Panc1 (cell line): ENCODE measurements at regions not wholly inside any gene's neighbourhood (a gene's known extent, or its start where the extent isn't known, plus 50 kb on each side); places are given as distances from the start of the nearest gene placed in this dataset.

ENCODE experiments used
- ATAC-seq: fragments of 200-7000 bp; cut with Tn5 transposase; 2 replicates; pipeline ENCODE4 v1.9.1; 2020; ENCODE audit warnings: mild to moderate bottlenecking, moderate library complexity
- BruUV-seq: library from RNA; stranded (reverse); fragments of 400-500 nt; replicated peaks from 2 replicates; lab custom pipeline; 2021; lab: Mats Ljungman, UMichigan
- CTCF ChIA-PET: fragments of 300-600 bp; sonication (Branson Sonifier 250); formaldehyde crosslinking; loops from one replicate; lab custom pipeline; 2022; ENCODE audit warnings: antibody characterized with exemption; lab: Charles Lee
- POLR2A ChIA-PET: fragments of 300-600 bp; sonication (Branson Sonifier 250); formaldehyde crosslinking; loops from one replicate; lab custom pipeline; 2022; ENCODE audit warnings: antibody characterized with exemption; lab: Charles Lee
- DNase-seq: peaks from one replicate; pipeline ENCODE4 v3.0.0-alpha.2; 2010; ENCODE audit warnings: low read depth, low spot score
- H3K27ac ChIP-seq: 2 replicates; pipeline ENCODE4 v1.5.1; 2011; ENCODE audit warnings: mild to moderate bottlenecking, low read length, inconsistent platforms
- H3K27me3 ChIP-seq: fragments of 200-500 bp; sonication (Bioruptor generic); 2 replicates; pipeline ENCODE4 v1.6.0; 2014; ENCODE audit warnings: low read length, inconsistent platforms; ENCODE audit not compliant: control insufficient read depth, insufficient read depth
- H3K36me3 ChIP-seq: fragments of 200-500 bp; sonication (Bioruptor generic); 2 replicates; pipeline ENCODE4 v1.5.1; 2014; ENCODE audit warnings: inconsistent platforms, mild to moderate bottlenecking, low read length, moderate library complexity; ENCODE audit not compliant: control insufficient read depth, insufficient read depth
- H3K4me1 ChIP-seq: 2 replicates; pipeline ENCODE4 v1.5.1; 2011; ENCODE audit warnings: inconsistent platforms, mild to moderate bottlenecking, low read length, moderate library complexity; ENCODE audit not compliant: control insufficient read depth, insufficient read depth
- H3K4me3 ChIP-seq, 2 experiments: 2 replicates each; pipeline ENCODE4 v1.5.1; 2011 to 2012; ENCODE audit warnings: low read depth in 2 of 2, low read length in 2 of 2, mild to moderate bottlenecking in 2 of 2, inconsistent platforms in 1 of 2, moderate library complexity in 1 of 2
- H3K9me3 ChIP-seq: fragments of 200-500 bp; sonication (Bioruptor generic); 2 replicates; pipeline ENCODE4 v1.5.1; 2014; ENCODE audit warnings: low read depth, mild to moderate bottlenecking, inconsistent platforms, low read length, moderate library complexity; ENCODE audit not compliant: control insufficient read depth, insufficient read depth
- CTCF ChIP-seq: fragments of 450-650 bp; IDR thresholded peaks from 2 replicates; pipeline ENCODE4 v1.5.1; 2017; ENCODE audit warnings: mild to moderate bottlenecking
- POLR2AphosphoS5 ChIP-seq: IDR thresholded peaks from 2 replicates; pipeline ENCODE4 v1.6.1; 2012; ENCODE audit warnings: mild to moderate bottlenecking, low read depth, low read length, moderate library complexity
- REST ChIP-seq, 2 experiments: IDR thresholded peaks; 2 replicates each; pipeline ENCODE4 v1.6.1; 2011 to 2012; ENCODE audit warnings: low read depth in 2 of 2, control low read depth in 1 of 2, low read length in 1 of 2, mild to moderate bottlenecking in 1 of 2, moderate library complexity in 1 of 2; ENCODE audit not compliant: insufficient read depth in 1 of 2
- SIN3A ChIP-seq: IDR thresholded peaks from 2 replicates; pipeline ENCODE4 v1.6.1; 2012; ENCODE audit warnings: low read depth, mild to moderate bottlenecking, low read length, moderate library complexity, borderline replicate concordance; ENCODE audit not compliant: insufficient read depth
- TCF7L2 ChIP-seq: IDR thresholded peaks from 2 replicates; pipeline ENCODE4 v1.6.1; 2011; ENCODE audit warnings: mild to moderate bottlenecking, low read depth, low read length, inconsistent platforms
- in situ Hi-C: cut with HindIII; loops from 2 replicates; pipeline ENCODE4 v1.10.0; 2016; ENCODE audit warnings: low sequenced_read_pairs, low pct_unique_long_range_greater_than_20kb
- intact Hi-C: fragments of 100-400 bp; cut with micrococcal nuclease; formaldehyde crosslinking; loops from one replicate; pipeline ENCODE4 v1.10.0; 2022; ENCODE audit not compliant: unreplicated experiment

- Histone ChIP-seq H3K4me1 (no peaks in the 10 kb centered on the region), H3K4me3 (no peak overlapping the region), H3K27ac (no peak overlapping the region), H3K36me3 (no peaks in the 10 kb centered on the region), H3K27me3 (no peaks in the 10 kb centered on the region), H3K9me3 (peaks cover 12% of the 10 kb centered on the region; the same call in 1 of the 2 replicates)
- in situ Hi-C loops (no loop called here), intact Hi-C loops (no loop called here)
- no TSS peak for BruUV-seq
- CTCF ChIA-PET: no interaction called here
- POLR2A ChIA-PET: interaction anchor here (1.0 kb wide), 1 partner anchor 12 kb away, joined by 3 read pairs; no protein-coding TSS in a partner anchor
- ATAC-seq (no peak), DNase-seq (no peak)
- TF ChIP-seq POLR2AphosphoS5 (no peak), SIN3A (no peak), CTCF (no peak), TCF7L2 (no peak), REST (IDR thresholded peaks at IDR 0.05; ENCODE audit: insufficient read depth in 1 of 2, low read depth in 2 of 2, low read length in 1 of 2) (no peak)
Observed at GRCh38 chr5:123721675-123722276, 209.8 kb downstream of the CSNK1G3 start.

GRCh38 chr5:123720955-123721354, 209.0 kb downstream of the CSNK1G3 start:
- POLR2A ChIA-PET: interaction anchor here (0.5 to 1.0 kb wide), 2 partner anchors 11 to 43 kb away, joined by 3 read pairs; no protein-coding TSS in a partner anchor
- Histone ChIP-seq H3K4me1 (no peaks in the 10 kb centered on the region), H3K27ac (no peak overlapping the region), H3K36me3 (no peaks in the 10 kb centered on the region), H3K9me3 (peaks cover 12% of the 10 kb centered on the region; the same call in 1 of the 2 replicates), H3K27me3 (no peaks in the 10 kb centered on the region), H3K4me3 (no peak overlapping the region)
- intact Hi-C loops: no loop called here
- ATAC-seq (no peak), DNase-seq (no peak)
- in situ Hi-C loops: no loop called here
- TF ChIP-seq SIN3A (no peak), POLR2AphosphoS5 (no peak), CTCF (no peak), TCF7L2 (no peak), REST (IDR thresholded peaks at IDR 0.05; ENCODE audit: insufficient read depth in 1 of 2, low read depth in 2 of 2, low read length in 1 of 2) (no peak)
- BruUV-seq: no TSS peak
- CTCF ChIA-PET: no interaction called here
